ENCODE measurements at regions not wholly inside any gene's neighbourhood (a gene's known extent, or its start where the extent isn't known, plus 50 kb on each side); places are given as distances from the start of the nearest gene placed in this dataset.
A peak's percentile ranks its signal among the peaks of the same experiment; 100 is the strongest.

GRCh38 chr3:72520690-72521308 is 327.4 kb downstream of the SHQ1 start:
- no peak for TF ChIP-seq CTCF (conservative IDR thresholded peaks at IDR 0.05; ENCODE audit: low read depth, low read length)
- no peak overlapping the region for H3K4me3 ChIP-seq (ENCODE audit: low read depth, low read length)
- DNase-seq (ENCODE audit: low read depth), result peak; percentile 89

- H3K4me3 ChIP-seq (ENCODE audit: low read depth, low read length), result no peak overlapping the region
- no peak for DNase-seq (ENCODE audit: low read depth)
- no peak for TF ChIP-seq CTCF (conservative IDR thresholded peaks at IDR 0.05; ENCODE audit: low read depth, low read length)
Observed at GRCh38 chr3:72519946-72520604, 328.2 kb downstream of the SHQ1 start.

GRCh38 chr3:72517921-72518424 is 330.3 kb downstream of the SHQ1 start:
- no peak overlapping the region for H3K4me3 ChIP-seq (ENCODE audit: low read depth, low read length)
- no peak for TF ChIP-seq CTCF (conservative IDR thresholded peaks at IDR 0.05; ENCODE audit: low read depth, low read length)
- DNase-seq (ENCODE audit: low read depth), result peak; percentile 35

GRCh38 chr3:72517336-72517735 is 330.9 kb downstream of the SHQ1 start:
- no peak for DNase-seq (ENCODE audit: low read depth)
- no peak for TF ChIP-seq CTCF (conservative IDR thresholded peaks at IDR 0.05; ENCODE audit: low read depth, low read length)

GRCh38 chr3:72516361-72516760 is 331.9 kb downstream of the SHQ1 start:
- no peak overlapping the region for H3K4me3 ChIP-seq (ENCODE audit: low read depth, low read length)
- TF ChIP-seq CTCF (conservative IDR thresholded peaks at IDR 0.05; ENCODE audit: low read depth, low read length), result no peak
- DNase-seq (ENCODE audit: low read depth), result no peak

More at GRCh38 chr3:72517336-72517735, 330.9 kb downstream of the SHQ1 start:
- no peak overlapping the region for H3K4me3 ChIP-seq (ENCODE audit: low read depth, low read length)

GRCh38 chr3:72515941-72516340 is 332.3 kb downstream of the SHQ1 start:
- no peak overlapping the region for H3K4me3 ChIP-seq (ENCODE audit: low read depth, low read length)
- no peak for DNase-seq (ENCODE audit: low read depth)
- no peak for TF ChIP-seq CTCF (conservative IDR thresholded peaks at IDR 0.05; ENCODE audit: low read depth, low read length)

GRCh38 chr3:72515281-72515680 is 333.0 kb downstream of the SHQ1 start:
- DNase-seq (ENCODE audit: low read depth), result no peak
- no peak overlapping the region for H3K4me3 ChIP-seq (ENCODE audit: low read depth, low read length)
- TF ChIP-seq CTCF (conservative IDR thresholded peaks at IDR 0.05; ENCODE audit: low read depth, low read length), result no peak

Measured in choroid plexus epithelial cell (primary cell).